HTR-8/SVneo (cell line): ENCODE measurements at regions not wholly inside any gene's neighbourhood (a gene's known extent, or its start where the extent isn't known, plus 50 kb on each side); places are given as distances from the start of the nearest gene placed in this dataset.

ENCODE experiments used
- DNase-seq: peaks from one replicate; pipeline ENCODE4 v3.0.0; 2011; ENCODE audit warnings: low spot score, mixed read lengths; ENCODE audit not compliant: insufficient read length
- FAIRE-seq: peaks from 2 replicates; lab custom pipeline; 2011; peaks lifted over from hg19 to GRCh38; lab: Jason Lieb, UNC

DNA sequence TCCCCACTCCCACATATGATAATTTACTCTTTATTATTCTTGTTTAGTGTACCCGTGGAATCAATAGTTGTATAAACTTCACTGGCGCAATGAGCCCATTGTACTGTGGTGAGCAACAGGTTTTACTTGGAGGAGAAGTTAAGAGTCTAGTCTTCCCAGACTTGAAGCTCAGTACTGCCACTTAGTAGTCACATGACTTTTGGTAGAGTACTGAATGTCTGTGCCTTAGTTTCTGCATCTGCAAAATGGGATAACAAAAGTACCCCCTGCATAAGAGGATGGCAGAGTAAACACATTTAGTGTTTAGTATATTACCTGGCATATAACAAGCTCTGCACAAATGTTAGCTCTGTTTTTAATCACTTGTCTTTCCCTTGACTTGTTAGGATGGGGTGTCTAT lies 375.5 kb downstream of the VRK1 start:
- no peak for DNase-seq
- no peak for FAIRE-seq

DNA sequence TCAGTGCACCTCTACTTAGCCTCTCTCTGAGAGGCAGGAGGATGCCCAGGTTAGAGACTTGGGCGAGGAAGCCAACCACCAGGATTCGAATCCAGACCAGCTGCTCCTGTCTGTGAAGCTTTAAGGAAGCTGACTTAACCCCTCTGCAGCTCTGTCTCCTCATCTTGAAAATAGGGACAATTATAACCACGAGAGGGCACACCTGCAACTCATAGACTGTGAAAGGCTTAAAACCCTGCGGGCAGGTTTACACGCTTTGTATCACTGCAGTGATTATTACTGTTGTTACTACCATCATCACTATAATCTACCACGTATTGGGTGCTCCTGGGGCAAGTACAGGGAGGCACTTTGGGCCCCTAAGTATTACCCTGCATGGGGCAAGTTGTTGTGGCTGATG lies 379.8 kb downstream of the VRK1 start:
- peak; percentile 11 for DNase-seq
- no peak for FAIRE-seq

DNA sequence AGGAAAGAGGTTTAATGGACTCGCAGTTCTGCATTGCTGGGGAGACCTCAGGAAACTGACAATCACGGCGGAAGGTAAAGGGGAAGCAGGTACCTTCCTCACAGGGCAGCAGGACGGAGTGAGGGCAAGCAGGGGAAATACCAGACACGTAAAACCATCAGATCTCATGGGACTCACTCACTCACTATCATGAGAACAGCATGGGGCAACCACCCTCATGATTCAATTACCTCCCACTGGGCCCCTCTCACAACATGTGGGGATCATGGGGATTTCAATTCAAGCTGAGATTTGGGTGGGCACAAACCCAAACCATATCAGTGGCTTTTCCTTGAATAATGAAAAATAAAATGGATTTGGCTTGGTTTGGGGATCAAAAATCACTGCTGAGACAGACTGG lies 380.5 kb downstream of the VRK1 start:
- FAIRE-seq (no peak), DNase-seq (no peak)

DNA sequence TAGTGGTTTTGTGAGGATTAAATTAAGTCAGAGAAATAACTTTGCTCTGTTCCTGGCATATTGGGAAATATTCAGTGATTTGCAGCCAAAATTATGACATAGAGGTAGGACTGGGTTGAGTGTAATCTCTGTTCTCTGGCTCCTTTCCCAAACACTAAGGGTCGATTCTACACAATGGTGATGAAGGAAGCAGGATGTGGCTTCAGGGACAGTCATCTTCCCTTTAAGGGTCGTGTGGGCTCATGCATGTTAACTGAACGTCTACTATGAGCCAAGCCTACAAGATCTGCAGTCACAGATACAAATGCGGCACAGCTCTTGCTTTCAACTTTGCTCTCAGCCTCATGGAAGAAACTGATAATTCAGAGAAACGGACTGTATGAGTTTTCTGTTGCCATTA lies 381.6 kb downstream of the VRK1 start:
- DNase-seq (no peak), FAIRE-seq (no peak)

GRCh38 chr14:97179573-97179972 lies 382.4 kb downstream of the VRK1 start:
- DNase-seq (no peak), FAIRE-seq (no peak)

DNA sequence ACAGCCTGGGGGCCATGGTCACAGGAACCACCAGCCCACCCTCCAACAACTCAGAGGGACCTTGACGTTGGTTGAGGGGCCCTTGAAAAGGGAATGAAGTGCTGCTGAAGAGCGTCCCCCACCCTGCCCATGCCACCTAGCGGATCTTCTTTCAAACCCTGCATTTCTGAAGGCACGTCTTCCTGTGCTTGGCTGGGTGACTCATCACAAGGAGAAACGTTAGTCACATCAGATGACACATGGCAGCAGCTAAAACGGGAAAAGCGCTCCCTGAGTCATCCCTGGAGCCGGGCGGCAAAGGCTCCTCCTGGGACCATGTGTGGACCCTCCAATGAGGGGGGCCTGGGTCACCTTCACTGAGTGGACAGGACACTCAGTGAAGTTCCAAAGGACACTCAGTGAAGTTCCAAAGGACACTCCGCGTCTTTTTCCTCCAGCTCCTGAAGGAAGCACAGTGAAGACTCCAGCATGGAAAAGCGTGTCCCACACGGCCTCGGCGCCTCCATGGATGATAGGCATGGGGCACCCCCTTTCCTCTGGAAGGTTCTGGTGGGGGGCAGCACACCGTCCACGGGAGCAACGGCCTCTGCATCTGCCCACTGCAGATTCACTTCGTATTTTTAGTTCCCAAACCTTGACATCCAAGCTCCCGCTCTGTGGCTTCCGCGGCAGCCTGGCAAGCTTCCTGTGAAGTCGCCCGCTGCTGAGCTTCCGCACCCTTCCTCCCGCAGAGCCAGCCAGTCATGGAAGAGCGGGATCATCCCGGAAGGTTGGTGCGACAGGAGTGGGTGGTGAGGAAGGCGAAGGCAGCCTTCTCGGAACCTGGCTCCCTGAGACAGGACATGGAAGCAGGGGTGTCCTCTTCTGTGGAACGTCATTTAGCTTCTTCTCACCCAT lies 383.4 kb downstream of the VRK1 start:
- FAIRE-seq (no peak), DNase-seq (peak; percentile 31)

DNA sequence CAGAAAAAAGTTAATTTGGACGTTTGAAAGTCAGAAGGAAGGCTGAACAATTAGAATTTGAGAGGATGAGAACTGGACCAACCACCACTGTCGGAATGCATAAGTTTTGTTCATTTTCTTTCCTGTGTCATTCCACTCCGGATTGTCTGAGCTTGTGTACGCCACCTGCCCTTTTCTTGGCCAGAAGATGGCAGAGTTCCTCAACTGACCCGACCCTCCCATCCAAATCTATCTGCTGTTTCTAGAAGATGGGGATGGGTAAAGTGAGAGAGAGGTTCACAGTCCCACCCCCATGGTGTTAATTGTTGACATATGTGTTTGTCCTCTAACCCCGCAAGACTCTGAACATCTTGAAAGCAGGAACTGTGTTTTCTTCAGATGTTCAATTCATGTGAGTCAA lies 388.0 kb downstream of the VRK1 start:
- DNase-seq (no peak), FAIRE-seq (no peak)

DNA sequence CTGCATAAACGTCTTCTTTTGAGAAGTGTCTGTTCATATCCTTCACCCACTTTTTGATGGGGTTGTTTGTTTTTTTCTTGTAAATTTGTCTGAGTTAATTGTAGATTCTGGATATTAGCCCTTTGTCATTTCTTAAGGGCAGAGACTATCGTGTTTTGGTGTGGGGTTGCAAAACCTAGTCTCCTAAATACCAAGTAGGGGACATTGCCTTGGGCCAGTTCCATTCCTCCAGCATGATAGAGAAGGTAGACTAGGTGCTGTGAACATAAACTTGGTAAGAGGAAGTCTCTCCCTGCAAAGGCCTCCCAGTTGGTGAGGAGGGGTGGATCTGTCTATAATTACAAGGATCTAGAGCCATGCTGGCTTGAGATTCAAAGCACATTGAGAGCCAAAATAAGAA lies 390.7 kb downstream of the VRK1 start:
- DNase-seq = no peak
- FAIRE-seq = no peak

- FAIRE-seq (no peak), DNase-seq (no peak)
These were observed 399.2 kb downstream of the VRK1 start for GRCh38 chr14:97196336-97196735.

DNA sequence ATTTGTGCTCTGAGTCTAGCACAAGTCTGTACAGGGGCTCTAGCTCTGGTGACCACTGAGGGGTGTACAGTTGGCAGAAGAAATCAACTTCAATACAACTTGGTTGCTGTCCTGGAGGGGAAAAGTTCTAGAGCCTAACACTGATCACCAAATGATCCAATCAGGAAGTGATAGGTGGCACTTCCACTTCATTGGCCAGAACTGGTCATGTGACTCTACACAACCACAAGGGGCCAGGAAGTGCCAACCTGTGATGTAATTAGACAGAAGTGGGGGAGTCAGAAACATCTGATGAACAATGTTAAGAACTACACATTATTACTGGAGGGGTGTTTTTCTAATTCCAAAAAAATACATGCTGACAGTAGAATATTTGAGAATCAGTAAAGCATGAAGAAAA lies 401.6 kb downstream of the VRK1 start:
- DNase-seq = no peak
- FAIRE-seq = no peak

DNA sequence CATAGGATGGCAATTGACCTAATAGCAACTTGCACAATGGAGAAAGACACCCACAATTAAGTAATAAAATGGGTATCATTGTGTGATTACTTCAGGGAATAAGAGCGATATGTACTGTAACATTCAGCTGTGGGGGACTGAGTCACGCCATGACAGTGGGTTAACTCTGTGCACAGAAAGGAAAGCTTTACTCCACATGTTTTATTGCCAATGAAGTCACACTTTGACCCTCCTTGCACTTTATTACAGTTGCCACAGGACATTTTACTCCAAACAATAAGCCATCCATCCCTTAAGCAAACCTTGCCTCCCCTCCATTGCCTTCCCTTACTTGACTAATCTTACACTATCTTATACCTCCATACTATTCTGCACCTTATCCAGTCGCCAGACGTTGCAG lies 403.1 kb downstream of the VRK1 start:
- no peak for FAIRE-seq

DNA sequence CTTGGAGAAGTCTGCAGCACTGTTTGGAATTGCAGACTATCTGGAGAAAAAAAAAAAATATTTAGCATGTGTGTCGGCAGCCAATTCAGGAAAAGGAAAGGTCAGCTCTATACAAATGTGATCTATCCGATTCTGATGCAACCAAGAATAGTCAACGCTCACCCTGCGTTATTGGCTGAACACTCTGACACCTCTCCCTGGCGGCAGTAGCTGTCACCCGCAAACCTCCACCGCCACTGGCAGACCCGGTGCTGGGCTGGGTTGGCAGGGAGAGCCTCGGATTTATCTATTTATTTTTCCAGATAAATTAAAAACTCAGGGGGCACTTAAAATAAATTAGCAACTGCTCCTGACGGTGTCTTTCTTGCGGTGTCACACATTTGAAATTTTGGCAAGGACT lies 409.7 kb downstream of the VRK1 start:
- no peak for DNase-seq
- FAIRE-seq = no peak

More for the DNA sequence above, 403.1 kb downstream of the VRK1 start:
- no peak for DNase-seq

- DNase-seq = no peak
- FAIRE-seq = no peak
These were observed 413.0 kb downstream of the VRK1 start for GRCh38 chr14:97210202-97210601.

DNA sequence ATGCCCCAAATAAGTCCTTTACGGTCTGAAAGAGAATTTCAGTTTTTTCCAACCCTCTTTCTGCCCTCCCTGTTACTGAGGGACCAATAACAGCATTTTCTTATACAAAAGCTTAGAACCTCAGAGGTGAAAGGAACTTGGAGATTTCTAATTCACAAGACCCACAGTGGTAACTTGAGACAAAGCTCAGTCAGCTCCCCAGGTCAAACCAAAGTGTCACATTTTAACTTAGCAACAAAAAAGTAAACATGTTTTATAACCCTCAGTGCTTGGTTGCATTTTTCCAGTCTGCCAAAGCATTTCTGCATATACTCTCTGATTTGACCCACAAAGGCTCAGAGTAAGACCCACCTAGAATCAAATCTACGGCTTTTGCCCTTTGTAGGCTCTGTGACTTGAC lies 415.2 kb downstream of the VRK1 start:
- DNase-seq (no peak), FAIRE-seq (no peak)

- FAIRE-seq = no peak
- no peak for DNase-seq
These were observed 416.5 kb downstream of the VRK1 start for GRCh38 chr14:97213720-97214119.

- DNase-seq (no peak), FAIRE-seq (no peak)
These were observed 418.2 kb downstream of the VRK1 start for GRCh38 chr14:97215263-97215969.

GRCh38 chr14:97217111-97217885 lies 420.1 kb downstream of the VRK1 start:
- DNase-seq (no peak), FAIRE-seq (no peak)

DNA sequence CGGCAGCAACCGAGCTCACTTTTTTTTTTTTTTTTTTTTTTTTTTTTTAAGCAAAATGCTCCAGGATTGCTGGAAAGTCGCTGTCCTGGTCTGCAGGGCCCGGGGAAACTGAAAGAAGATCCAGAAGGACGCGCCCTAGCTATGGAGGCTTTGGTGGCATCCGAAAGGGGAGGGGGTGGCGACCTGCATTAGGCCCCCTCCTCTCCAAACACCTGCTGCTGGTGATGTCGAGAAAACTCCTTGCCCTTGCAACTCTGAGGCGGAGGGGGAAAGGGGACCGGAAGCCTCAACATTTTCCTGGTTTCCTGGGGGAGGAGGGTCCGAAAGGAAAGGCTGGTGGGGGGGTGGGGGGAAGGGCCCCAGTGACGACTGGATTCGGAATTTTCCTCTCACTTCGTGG lies 421.1 kb downstream of the VRK1 start:
- no peak for DNase-seq
- FAIRE-seq = no peak

- no peak for DNase-seq
- no peak for FAIRE-seq
These were observed 421.7 kb downstream of the VRK1 start for GRCh38 chr14:97218691-97219430.

DNA sequence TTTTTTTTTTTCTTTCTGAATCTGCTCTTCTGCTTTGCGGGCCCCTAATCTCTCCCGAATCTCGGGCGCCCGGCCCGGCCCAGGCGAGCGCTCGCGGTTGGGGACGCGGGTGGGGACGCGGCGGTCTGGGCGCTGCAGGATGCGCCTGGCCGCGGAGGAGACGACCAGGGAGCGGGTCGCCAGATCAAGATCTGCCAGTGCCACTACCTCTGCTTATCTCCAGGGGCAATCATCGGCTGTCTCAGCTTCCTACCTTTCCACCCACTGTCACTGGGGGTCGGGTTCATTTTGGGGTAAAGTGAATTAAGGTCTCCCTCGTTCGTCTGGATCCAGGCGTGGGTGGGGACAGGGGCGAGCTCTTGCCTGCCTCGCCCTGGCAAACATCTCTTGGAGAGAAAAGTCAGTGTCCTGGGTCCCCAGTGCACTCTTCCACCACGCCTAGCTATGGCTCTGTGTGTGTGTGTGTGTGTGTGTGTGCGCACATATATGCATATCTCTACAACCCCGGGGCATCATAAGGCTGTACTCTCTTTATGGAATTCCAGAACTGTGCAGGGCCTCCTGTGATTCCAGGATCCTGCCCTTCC lies 422.3 kb downstream of the VRK1 start:
- no peak for DNase-seq
- no peak for FAIRE-seq
